Umbilical cord (tissue), 1 donor: ENCODE measurements at regions not wholly inside any gene's neighbourhood (a gene's known extent, or its start where the extent isn't known, plus 50 kb on each side); places are given as distances from the start of the nearest gene placed in this dataset.

Experiments used
- DNase-seq: peaks from one replicate; pipeline ENCODE4 v3.0.0-alpha.2; 2015; ENCODE audit warnings: low spot score

GRCh38 chr9:108156270-108156998 lies 666.9 kb upstream of the KLF4 start:
- no peak for DNase-seq

- no peak for DNase-seq
Measured at GRCh38 chr9:108153416-108153815, 663.8 kb upstream of the KLF4 start.

GRCh38 chr9:108150736-108151586 lies 661.4 kb upstream of the KLF4 start:
- peak; percentile 56 for DNase-seq

GRCh38 chr9:108149326-108149725 lies 659.8 kb upstream of the KLF4 start:
- DNase-seq = no peak

GRCh38 chr9:108142504-108143201 lies 653.1 kb upstream of the KLF4 start:
- peak; percentile 95 for DNase-seq

- DNase-seq = no peak
Measured at GRCh38 chr9:108142142-108142503, 652.6 kb upstream of the KLF4 start.

- DNase-seq = no peak
Measured at GRCh38 chr9:108139900-108140299, 650.3 kb upstream of the KLF4 start.

- DNase-seq = no peak
Measured at GRCh38 chr9:108138516-108138915, 648.9 kb upstream of the KLF4 start.

GRCh38 chr9:108136656-108137055 lies 647.1 kb upstream of the KLF4 start:
- peak; percentile 83 for DNase-seq

GRCh38 chr9:108134486-108135128 lies 645.0 kb upstream of the KLF4 start:
- no peak for DNase-seq

GRCh38 chr9:108133680-108134079 lies 644.1 kb upstream of the KLF4 start:
- no peak for DNase-seq

- no peak for DNase-seq
Measured at GRCh38 chr9:108133101-108133500, 643.5 kb upstream of the KLF4 start.

- DNase-seq = no peak
Measured at GRCh38 chr9:108130905-108131304, 641.3 kb upstream of the KLF4 start.

GRCh38 chr9:108125625-108126024 lies 636.1 kb upstream of the KLF4 start:
- no peak for DNase-seq

GRCh38 chr9:108119530-108120113 lies 630.1 kb upstream of the KLF4 start:
- DNase-seq = no peak

GRCh38 chr9:108117795-108118194 lies 628.2 kb upstream of the KLF4 start:
- DNase-seq = peak; percentile 21

- no peak for DNase-seq
Measured at GRCh38 chr9:108117306-108117705, 627.7 kb upstream of the KLF4 start.

GRCh38 chr9:108113596-108113995 lies 624.0 kb upstream of the KLF4 start:
- no peak for DNase-seq

GRCh38 chr9:108109927-108110690 lies 620.5 kb upstream of the KLF4 start:
- DNase-seq = no peak

GRCh38 chr9:108108852-108109448 lies 619.4 kb upstream of the KLF4 start:
- DNase-seq = no peak
